ENCODE measurements at regions not wholly inside any gene's neighbourhood (a gene's known extent, or its start where the extent isn't known, plus 50 kb on each side); places are given as distances from the start of the nearest gene placed in this dataset.

- intact Hi-C loops (cut with DNase I; ENCODE audit: low total_unique reads) = no loop called here
- H3K36me3 ChIP-seq = no peaks in the 10 kb centered on the region
- DNase-seq = no peak
- no peaks in the 10 kb centered on the region for H3K27me3 ChIP-seq
- no peaks in the 10 kb centered on the region for H3K9me3 ChIP-seq
- H3K27ac ChIP-seq = no peak overlapping the region
- no peak overlapping the region for H3K4me3 ChIP-seq
- no peaks in the 10 kb centered on the region for H3K4me1 ChIP-seq
- no peak for TF ChIP-seq CTCF (IDR thresholded peaks at IDR 0.05)
These were observed 80.8 kb upstream of the NR3C2 start for GRCh38 chr4:148522995-148523394.

- Histone ChIP-seq H3K4me3 (no peak overlapping the region), H3K9me3 (no peaks in the 10 kb centered on the region), H3K36me3 (no peaks in the 10 kb centered on the region), H3K4me1 (no peaks in the 10 kb centered on the region), H3K27me3 (no peaks in the 10 kb centered on the region), H3K27ac (no peak overlapping the region)
- TF ChIP-seq CTCF (IDR thresholded peaks at IDR 0.05) = no peak
- intact Hi-C loops (cut with DNase I; ENCODE audit: low total_unique reads) = no loop called here
- DNase-seq = no peak
These were observed 73.0 kb upstream of the NR3C2 start for GRCh38 chr4:148515248-148515647.

- Histone ChIP-seq H3K9me3 (no peaks in the 10 kb centered on the region), H3K4me1 (no peaks in the 10 kb centered on the region), H3K27me3 (no peaks in the 10 kb centered on the region), H3K27ac (no peak overlapping the region), H3K4me3 (no peak overlapping the region), H3K36me3 (no peaks in the 10 kb centered on the region)
- TF ChIP-seq CTCF (IDR thresholded peaks at IDR 0.05) = no peak
- DNase-seq = no peak
- intact Hi-C loops (cut with DNase I; ENCODE audit: low total_unique reads) = no loop called here
These were observed 72.4 kb upstream of the NR3C2 start for GRCh38 chr4:148514581-148514980.

GRCh38 chr4:148514041-148514440 is 71.8 kb upstream of the NR3C2 start:
- no peaks in the 10 kb centered on the region for H3K4me1 ChIP-seq

GRCh38 chr4:148510211-148510610 is 68.0 kb upstream of the NR3C2 start:
- intact Hi-C loops (cut with DNase I; ENCODE audit: low total_unique reads) = no loop called here
- no peak for TF ChIP-seq CTCF (IDR thresholded peaks at IDR 0.05)
- H3K4me1 ChIP-seq = no peaks in the 10 kb centered on the region
- no peak overlapping the region for H3K4me3 ChIP-seq
- H3K27ac ChIP-seq = no peak overlapping the region
- no peaks in the 10 kb centered on the region for H3K9me3 ChIP-seq
- H3K36me3 ChIP-seq = no peaks in the 10 kb centered on the region
- no peak for DNase-seq
- H3K27me3 ChIP-seq = no peaks in the 10 kb centered on the region

More at GRCh38 chr4:148514041-148514440, 71.8 kb upstream of the NR3C2 start:
- no peak for DNase-seq
- no peak for TF ChIP-seq CTCF (IDR thresholded peaks at IDR 0.05)
- intact Hi-C loops (cut with DNase I; ENCODE audit: low total_unique reads) = no loop called here
- no peaks in the 10 kb centered on the region for H3K27me3 ChIP-seq
- no peaks in the 10 kb centered on the region for H3K36me3 ChIP-seq
- no peak overlapping the region for H3K4me3 ChIP-seq
- H3K9me3 ChIP-seq = no peaks in the 10 kb centered on the region
- H3K27ac ChIP-seq = no peak overlapping the region

- H3K9me3 ChIP-seq = no peaks in the 10 kb centered on the region
- H3K27me3 ChIP-seq = no peaks in the 10 kb centered on the region
- no peaks in the 10 kb centered on the region for H3K36me3 ChIP-seq
- DNase-seq = no peak
- H3K4me3 ChIP-seq = no peak overlapping the region
- intact Hi-C loops (cut with DNase I; ENCODE audit: low total_unique reads) = no loop called here
- H3K4me1 ChIP-seq = no peaks in the 10 kb centered on the region
- no peak for TF ChIP-seq CTCF (IDR thresholded peaks at IDR 0.05)
- no peak overlapping the region for H3K27ac ChIP-seq
These were observed 61.5 kb upstream of the NR3C2 start for GRCh38 chr4:148503681-148504080.

Measured in tibial artery (tissue), 4 donors.